ENCODE measurements at regions not wholly inside any gene's neighbourhood (a gene's known extent, or its start where the extent isn't known, plus 50 kb on each side); places are given as distances from the start of the nearest gene placed in this dataset.

DNA sequence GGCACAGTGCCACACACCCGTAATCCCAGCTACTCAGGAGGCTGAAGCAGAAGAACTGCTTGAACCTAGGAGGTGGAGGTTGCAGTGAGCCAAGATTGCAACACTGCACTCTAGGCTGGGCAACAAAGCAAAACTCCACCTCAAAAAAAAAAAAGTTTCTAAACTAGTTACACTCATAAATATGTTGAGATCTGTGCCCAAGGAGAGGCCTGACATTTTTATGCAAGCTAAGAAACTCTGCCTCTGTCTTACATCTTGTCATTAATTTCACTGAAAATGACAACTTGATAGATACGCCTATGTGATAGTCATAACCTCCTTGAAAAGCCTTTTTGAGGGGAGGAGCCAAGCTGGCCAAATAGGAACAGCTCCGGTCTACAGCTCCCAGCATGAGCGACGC, 412.7 kb downstream of the STK39 start:
- H3K27me3 ChIP-seq: no peaks in the 10 kb centered on the region
- TF ChIP-seq, protein P1, sequence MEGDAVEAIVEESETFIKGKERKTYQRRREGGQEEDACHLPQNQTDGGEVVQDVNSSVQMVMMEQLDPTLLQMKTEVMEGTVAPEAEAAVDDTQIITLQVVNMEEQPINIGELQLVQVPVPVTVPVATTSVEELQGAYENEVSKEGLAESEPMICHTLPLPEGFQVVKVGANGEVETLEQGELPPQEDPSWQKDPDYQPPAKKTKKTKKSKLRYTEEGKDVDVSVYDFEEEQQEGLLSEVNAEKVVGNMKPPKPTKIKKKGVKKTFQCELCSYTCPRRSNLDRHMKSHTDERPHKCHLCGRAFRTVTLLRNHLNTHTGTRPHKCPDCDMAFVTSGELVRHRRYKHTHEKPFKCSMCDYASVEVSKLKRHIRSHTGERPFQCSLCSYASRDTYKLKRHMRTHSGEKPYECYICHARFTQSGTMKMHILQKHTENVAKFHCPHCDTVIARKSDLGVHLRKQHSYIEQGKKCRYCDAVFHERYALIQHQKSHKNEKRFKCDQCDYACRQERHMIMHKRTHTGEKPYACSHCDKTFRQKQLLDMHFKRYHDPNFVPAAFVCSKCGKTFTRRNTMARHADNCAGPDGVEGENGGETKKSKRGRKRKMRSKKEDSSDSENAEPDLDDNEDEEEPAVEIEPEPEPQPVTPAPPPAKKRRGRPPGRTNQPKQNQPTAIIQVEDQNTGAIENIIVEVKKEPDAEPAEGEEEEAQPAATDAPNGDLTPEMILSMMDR (IDR thresholded peaks at IDR 0.05): no peak
- no peaks in the 10 kb centered on the region for H3K4me1 ChIP-seq
- no peaks in the 10 kb centered on the region for H3K36me3 ChIP-seq
- no peaks in the 10 kb centered on the region for H3K9me3 ChIP-seq
- no peak overlapping the region for H3K4me3 ChIP-seq
- DNase-seq: no peak
- no peak overlapping the region for H3K27ac ChIP-seq
- no peak overlapping the region for H3K9ac ChIP-seq (ENCODE audit: low read depth in 2 of 2, low read length in 2 of 2)
- intact Hi-C loops (cut with DNase I): no loop called here

- no peaks in the 10 kb centered on the region for H3K4me1 ChIP-seq
- no peaks in the 10 kb centered on the region for H3K9me3 ChIP-seq
- no peak overlapping the region for H3K27ac ChIP-seq
- DNase-seq: no peak
- H3K27me3 ChIP-seq: no peaks in the 10 kb centered on the region
- TF ChIP-seq, protein P1 (IDR thresholded peaks at IDR 0.05): no peak
- intact Hi-C loops (cut with DNase I): no loop called here
- H3K9ac ChIP-seq (ENCODE audit: low read depth in 2 of 2, low read length in 2 of 2): no peak overlapping the region
- no peak overlapping the region for H3K4me3 ChIP-seq
- no peaks in the 10 kb centered on the region for H3K36me3 ChIP-seq
Observed at GRCh38 chr2:167833294-167833693, 414.1 kb downstream of the STK39 start.

DNA sequence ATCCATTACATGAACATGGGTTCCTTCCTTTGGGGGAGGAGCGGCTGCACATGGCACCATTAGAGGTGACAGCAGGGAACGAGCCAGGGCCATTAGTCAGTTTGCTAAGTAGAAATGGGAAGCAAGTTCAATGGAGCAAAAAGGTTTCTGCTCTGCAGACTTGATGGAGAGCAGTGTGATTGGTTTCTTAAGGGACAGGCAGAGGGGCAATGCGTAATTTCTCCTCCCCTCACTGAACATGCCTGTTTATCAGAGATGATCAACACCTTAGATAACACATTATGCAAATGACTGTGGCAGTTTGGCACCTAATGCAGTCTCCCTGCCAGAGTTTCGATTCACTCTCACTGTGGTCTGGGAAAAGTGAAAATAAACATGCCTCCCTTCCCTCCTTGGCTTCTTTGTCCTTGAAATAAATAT, 414.5 kb downstream of the STK39 start:
- no peaks in the 10 kb centered on the region for H3K4me1 ChIP-seq
- TF ChIP-seq, protein P1 (IDR thresholded peaks at IDR 0.05): no peak
- intact Hi-C loops (cut with DNase I): no loop called here
- H3K9ac ChIP-seq (ENCODE audit: low read depth in 2 of 2, low read length in 2 of 2): no peak overlapping the region
- no peak overlapping the region for H3K4me3 ChIP-seq
- no peaks in the 10 kb centered on the region for H3K9me3 ChIP-seq
- no peaks in the 10 kb centered on the region for H3K27me3 ChIP-seq
- no peak for DNase-seq
- H3K27ac ChIP-seq: no peak overlapping the region
- no peaks in the 10 kb centered on the region for H3K36me3 ChIP-seq

DNA sequence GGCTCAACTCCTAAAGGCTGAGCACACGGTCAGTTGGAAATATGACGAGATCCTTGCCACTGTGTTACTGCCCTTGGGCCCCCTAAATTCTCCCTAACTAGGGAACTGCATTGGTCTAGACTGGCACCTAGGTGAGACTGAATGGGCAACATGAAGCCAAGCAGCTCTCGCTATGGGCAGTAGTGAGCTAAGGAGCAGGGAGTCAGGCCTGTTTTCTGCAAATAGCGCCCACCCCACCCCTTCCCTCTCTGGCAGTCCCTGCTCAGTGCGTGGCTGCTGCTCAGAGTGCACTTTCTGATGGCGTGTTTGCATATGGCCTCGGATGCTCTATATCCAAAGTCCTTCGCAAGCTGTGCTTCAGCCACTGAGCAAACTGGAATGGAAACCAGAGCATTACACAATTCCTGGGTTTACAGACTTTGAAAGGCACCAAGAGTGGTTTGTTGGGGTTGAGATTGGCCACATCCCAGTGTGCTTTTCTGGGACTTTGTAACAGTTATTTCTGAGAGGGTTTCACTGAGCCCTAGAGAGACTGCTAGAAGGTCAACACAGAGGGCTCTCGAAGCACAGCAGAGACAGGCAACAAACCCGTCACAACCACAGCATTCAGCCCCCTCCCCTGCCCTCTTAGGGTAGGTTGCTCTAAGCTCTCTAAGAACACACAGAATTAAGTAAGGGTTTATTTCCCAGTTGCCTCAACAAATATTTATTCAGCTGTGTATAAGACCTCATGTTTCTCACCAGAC, 419.9 kb downstream of the STK39 start:
- H3K9ac ChIP-seq (ENCODE audit: low read depth in 2 of 2, low read length in 2 of 2): no peak overlapping the region
- no peaks in the 10 kb centered on the region for H3K9me3 ChIP-seq
- no peak overlapping the region for H3K4me3 ChIP-seq
- TF ChIP-seq, protein P1 (IDR thresholded peaks at IDR 0.05): no peak
- H3K36me3 ChIP-seq: no peaks in the 10 kb centered on the region
- intact Hi-C loops (cut with DNase I): no loop called here
- H3K27ac ChIP-seq: no peak overlapping the region
- no peak for DNase-seq
- no peaks in the 10 kb centered on the region for H3K4me1 ChIP-seq
- H3K27me3 ChIP-seq: no peaks in the 10 kb centered on the region

DNA sequence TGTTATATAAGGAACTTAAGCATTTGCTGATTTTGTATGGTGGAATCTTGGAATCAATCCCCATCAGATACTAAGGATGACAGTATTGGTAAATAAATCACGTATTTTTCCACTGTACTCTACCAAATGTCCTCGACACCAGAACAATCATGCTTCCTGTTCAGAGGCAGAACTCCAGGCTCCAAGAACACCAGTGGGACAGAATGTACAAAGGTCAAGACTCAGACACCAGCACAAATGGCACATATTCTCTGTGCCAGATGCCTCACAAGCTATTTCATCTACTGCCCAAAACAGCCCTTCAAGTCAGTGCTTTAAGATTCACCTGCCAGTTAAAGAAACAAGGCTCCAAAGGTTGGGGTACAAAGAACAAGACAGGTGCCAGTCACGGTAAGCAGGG, 420.5 kb downstream of the STK39 start:
- Histone ChIP-seq H3K36me3 (no peaks in the 10 kb centered on the region), H3K27ac (no peak overlapping the region), H3K9me3 (no peaks in the 10 kb centered on the region), H3K4me3 (no peak overlapping the region), H3K4me1 (no peaks in the 10 kb centered on the region), H3K27me3 (no peaks in the 10 kb centered on the region), H3K9ac (ENCODE audit: low read depth in 2 of 2, low read length in 2 of 2) (no peak overlapping the region)
- TF ChIP-seq, protein P1 (IDR thresholded peaks at IDR 0.05): no peak
- no peak for DNase-seq
- intact Hi-C loops (cut with DNase I): no loop called here
